ENCODE measurements at regions not wholly inside any gene's neighbourhood (a gene's known extent, or its start where the extent isn't known, plus 50 kb on each side); places are given as distances from the start of the nearest gene placed in this dataset.

DNA sequence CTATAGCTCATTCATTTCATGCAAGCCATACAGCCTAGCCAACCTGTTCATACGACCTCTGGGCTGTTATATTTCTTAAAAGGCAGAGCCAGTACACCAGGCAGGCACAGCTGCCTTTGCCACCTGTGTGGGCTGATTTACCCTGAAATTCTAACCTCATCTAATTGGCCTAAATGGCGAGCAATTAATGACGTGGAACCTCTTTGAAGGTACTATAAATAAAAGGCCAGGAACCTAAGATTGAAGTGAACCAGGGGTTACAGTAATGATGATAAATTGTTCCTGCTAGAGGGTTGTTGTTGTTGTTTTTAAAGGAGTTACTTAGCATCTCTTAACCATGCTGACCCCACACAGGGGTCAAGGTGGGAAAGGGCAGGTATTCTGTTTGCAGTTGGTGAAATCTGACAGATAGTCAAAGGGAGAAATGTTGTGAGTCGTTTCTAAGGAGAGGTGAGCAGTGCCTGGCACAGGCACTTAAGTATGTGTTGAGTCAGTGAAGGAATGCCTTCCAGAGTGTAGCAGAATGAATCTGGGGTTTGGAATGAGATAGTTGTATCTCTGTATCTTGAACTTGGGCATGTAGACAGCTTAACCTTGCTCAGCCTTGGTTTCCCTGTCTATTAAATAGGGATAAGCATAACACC is 213.5 kb upstream of the NAV2 start:
- H2AFZ ChIP-seq (ENCODE audit: low read depth, low read length), result no peak overlapping the region
- H3K27ac ChIP-seq (ENCODE audit: low read length), result no peak overlapping the region
- no peaks in the 10 kb centered on the region for H3K79me2 ChIP-seq (ENCODE audit: insufficient read depth, low read length)
- no peak overlapping the region for H3K9ac ChIP-seq (ENCODE audit: low read depth, low read length)
- H3K4me2 ChIP-seq (ENCODE audit: insufficient read depth, low read length), result no peak overlapping the region
- ATAC-seq (ENCODE audit: insufficient read depth, low read depth), result no peak
- DNase-seq, result no peak
- H3K27me3 ChIP-seq (ENCODE audit: insufficient read depth, low read length, poor library complexity), result no peaks in the 10 kb centered on the region
- no peaks in the 10 kb centered on the region for H4K20me1 ChIP-seq (ENCODE audit: insufficient read depth, low read length)
- no peaks in the 10 kb centered on the region for H3K4me1 ChIP-seq (ENCODE audit: insufficient read depth, low read length)
- no peaks in the 10 kb centered on the region for H3K36me3 ChIP-seq (ENCODE audit: insufficient read depth, low read length)
- TF ChIP-seq, protein P1, sequence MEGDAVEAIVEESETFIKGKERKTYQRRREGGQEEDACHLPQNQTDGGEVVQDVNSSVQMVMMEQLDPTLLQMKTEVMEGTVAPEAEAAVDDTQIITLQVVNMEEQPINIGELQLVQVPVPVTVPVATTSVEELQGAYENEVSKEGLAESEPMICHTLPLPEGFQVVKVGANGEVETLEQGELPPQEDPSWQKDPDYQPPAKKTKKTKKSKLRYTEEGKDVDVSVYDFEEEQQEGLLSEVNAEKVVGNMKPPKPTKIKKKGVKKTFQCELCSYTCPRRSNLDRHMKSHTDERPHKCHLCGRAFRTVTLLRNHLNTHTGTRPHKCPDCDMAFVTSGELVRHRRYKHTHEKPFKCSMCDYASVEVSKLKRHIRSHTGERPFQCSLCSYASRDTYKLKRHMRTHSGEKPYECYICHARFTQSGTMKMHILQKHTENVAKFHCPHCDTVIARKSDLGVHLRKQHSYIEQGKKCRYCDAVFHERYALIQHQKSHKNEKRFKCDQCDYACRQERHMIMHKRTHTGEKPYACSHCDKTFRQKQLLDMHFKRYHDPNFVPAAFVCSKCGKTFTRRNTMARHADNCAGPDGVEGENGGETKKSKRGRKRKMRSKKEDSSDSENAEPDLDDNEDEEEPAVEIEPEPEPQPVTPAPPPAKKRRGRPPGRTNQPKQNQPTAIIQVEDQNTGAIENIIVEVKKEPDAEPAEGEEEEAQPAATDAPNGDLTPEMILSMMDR (IDR thresholded peaks at IDR 0.05; ENCODE audit: borderline replicate concordance, extremely low read depth, low read length, poor library complexity, severe bottlenecking), result no peak
- TF ChIP-seq EZH2 (IDR thresholded peaks at IDR 0.05; ENCODE audit: borderline replicate concordance, low read depth, low read length, severe bottlenecking), result no peak
- H3K9me3 ChIP-seq (ENCODE audit: insufficient read depth, low read length, severe bottlenecking), result no peaks in the 10 kb centered on the region
- no peak overlapping the region for H3K4me3 ChIP-seq (ENCODE audit: low read depth in 1 of 2, low read length in 2 of 2)

DNA sequence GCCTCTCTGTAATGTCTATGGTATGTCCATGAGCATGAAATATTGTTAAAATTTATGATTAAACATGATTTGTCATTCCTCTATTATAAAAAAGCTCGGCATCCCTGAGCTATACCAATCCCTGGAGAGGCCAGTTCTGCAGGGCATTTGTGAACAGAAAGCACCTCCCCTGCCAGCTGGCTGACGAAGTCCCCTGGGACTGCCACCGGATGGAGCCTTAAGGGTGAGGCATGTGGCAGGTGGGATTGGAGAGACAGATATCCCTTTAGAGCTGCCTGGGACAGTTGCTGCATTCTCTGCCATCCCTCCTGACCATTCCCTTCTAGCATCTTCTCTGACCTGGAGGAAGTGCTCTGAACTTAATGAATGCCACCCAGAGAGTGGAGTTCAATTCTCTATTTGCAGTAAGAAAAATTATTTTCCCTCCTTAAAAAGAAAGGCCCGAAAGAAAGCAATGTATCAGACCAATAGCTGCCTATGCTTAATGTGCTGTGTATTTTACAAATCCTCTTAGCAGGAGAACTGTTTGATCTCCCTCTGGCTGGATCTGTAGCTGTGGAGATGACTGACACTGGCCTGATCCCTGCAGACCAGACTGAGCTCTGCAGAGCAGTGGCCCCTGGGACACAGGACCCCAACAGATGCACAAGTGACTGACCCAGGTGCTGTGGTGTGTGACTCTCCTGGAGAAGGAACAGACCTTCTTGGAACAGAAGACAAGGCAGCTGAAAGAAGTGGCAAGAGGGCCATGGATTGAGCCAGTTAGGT is 219.0 kb upstream of the NAV2 start:
- Histone ChIP-seq H3K4me2 (ENCODE audit: insufficient read depth, low read length) (no peak overlapping the region), H3K27ac (ENCODE audit: low read length) (no peak overlapping the region), H3K27me3 (ENCODE audit: insufficient read depth, low read length, poor library complexity) (no peaks in the 10 kb centered on the region), H4K20me1 (ENCODE audit: insufficient read depth, low read length) (no peaks in the 10 kb centered on the region), H3K9me3 (ENCODE audit: insufficient read depth, low read length, severe bottlenecking) (no peaks in the 10 kb centered on the region), H3K4me1 (ENCODE audit: insufficient read depth, low read length) (no peaks in the 10 kb centered on the region), H3K4me3 (ENCODE audit: low read depth in 1 of 2, low read length in 2 of 2) (no peak overlapping the region), H3K9ac (ENCODE audit: low read depth, low read length) (no peak overlapping the region), H2AFZ (ENCODE audit: low read depth, low read length) (no peak overlapping the region), H3K79me2 (ENCODE audit: insufficient read depth, low read length) (no peaks in the 10 kb centered on the region), H3K36me3 (ENCODE audit: insufficient read depth, low read length) (no peaks in the 10 kb centered on the region)
- TF ChIP-seq, protein P1 (IDR thresholded peaks at IDR 0.05; ENCODE audit: borderline replicate concordance, extremely low read depth, low read length, poor library complexity, severe bottlenecking), result no peak
- TF ChIP-seq EZH2 (IDR thresholded peaks at IDR 0.05; ENCODE audit: borderline replicate concordance, low read depth, low read length, severe bottlenecking), result no peak
- ATAC-seq (ENCODE audit: insufficient read depth, low read depth) (no peak), DNase-seq (peak; percentile 13)

DNA sequence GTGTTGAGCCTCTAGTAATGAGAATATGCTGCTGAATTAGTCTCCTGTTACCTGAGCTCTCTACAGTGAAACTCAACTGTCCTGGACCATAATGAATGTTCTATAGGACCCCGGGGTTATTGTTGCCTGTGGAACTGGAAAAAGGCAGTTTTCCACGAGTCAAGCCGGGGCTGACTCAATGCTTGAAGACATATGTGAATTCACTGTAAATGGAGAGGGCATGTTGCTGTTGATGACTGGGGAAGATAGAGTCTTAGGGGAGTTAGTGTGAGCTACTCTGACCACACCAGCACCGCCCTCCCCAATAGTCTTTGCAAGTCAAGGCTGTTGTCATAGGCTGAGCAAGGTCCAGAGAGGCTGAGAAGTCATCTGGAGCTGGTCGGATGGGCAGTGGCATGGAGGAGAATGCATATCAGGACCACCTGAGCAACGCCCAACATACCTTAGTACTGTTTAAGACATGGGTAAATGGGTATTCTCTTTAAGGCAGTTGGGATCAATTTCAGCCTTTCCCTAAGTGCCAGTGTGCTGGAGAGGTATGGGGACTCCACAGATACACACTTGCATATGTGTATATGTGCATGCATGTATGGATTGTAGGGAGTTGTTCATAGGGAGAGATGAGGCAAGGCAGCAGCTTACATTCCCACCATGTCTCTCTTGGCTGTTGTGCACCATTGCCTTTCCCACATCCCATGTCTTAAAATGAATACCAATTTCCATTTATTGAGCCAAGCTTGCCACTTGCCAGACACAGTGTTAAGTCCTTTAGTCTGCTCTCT is 230.1 kb upstream of the NAV2 start:
- H3K36me3 ChIP-seq (ENCODE audit: insufficient read depth, low read length), result no peaks in the 10 kb centered on the region
- no peaks in the 10 kb centered on the region for H3K79me2 ChIP-seq (ENCODE audit: insufficient read depth, low read length)
- H2AFZ ChIP-seq (ENCODE audit: low read depth, low read length), result no peak overlapping the region
- H3K9ac ChIP-seq (ENCODE audit: low read depth, low read length), result no peak overlapping the region
- no peaks in the 10 kb centered on the region for H3K4me1 ChIP-seq (ENCODE audit: insufficient read depth, low read length)
- no peak overlapping the region for H3K27ac ChIP-seq (ENCODE audit: low read length)
- no peaks in the 10 kb centered on the region for H3K9me3 ChIP-seq (ENCODE audit: insufficient read depth, low read length, severe bottlenecking)
- H3K27me3 ChIP-seq (ENCODE audit: insufficient read depth, low read length, poor library complexity), result peaks cover 14% of the 10 kb centered on the region
- DNase-seq (no peak), ATAC-seq (ENCODE audit: insufficient read depth, low read depth) (no peak)
- no peak overlapping the region for H3K4me3 ChIP-seq (ENCODE audit: low read depth in 1 of 2, low read length in 2 of 2)
- no peak for TF ChIP-seq EZH2 (IDR thresholded peaks at IDR 0.05; ENCODE audit: borderline replicate concordance, low read depth, low read length, severe bottlenecking)
- TF ChIP-seq, protein P1 (IDR thresholded peaks at IDR 0.05; ENCODE audit: borderline replicate concordance, extremely low read depth, low read length, poor library complexity, severe bottlenecking), result no peak
- H4K20me1 ChIP-seq (ENCODE audit: insufficient read depth, low read length), result 0 out of 2 replicates have a peak, but pooled peaks cover 3% of the 10 kb centered on the region
- no peak overlapping the region for H3K4me2 ChIP-seq (ENCODE audit: insufficient read depth, low read length)
